ENCODE measurements at regions not wholly inside any gene's neighbourhood (a gene's known extent, or its start where the extent isn't known, plus 50 kb on each side); places are given as distances from the start of the nearest gene placed in this dataset.

DNA sequence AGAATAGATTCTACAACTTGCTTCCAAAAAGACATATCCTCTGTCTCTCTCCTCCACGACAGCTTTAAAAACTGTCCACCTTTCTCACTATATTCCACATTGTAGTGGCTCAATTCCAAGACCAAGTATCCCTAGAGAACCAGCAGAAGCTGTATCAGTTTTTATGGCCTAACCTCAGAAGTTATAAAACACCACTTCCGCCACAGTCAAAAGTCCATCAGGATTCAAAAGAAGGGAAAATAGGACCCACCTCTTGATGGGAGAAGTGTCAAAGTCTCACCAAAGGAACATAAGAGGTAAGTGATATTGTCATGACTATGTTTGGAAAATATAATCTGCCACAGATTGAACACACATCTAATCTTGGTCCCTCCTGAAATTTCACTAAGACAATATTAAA, 299.2 kb upstream of the RGMB start:
- TF ChIP-seq, protein P1, sequence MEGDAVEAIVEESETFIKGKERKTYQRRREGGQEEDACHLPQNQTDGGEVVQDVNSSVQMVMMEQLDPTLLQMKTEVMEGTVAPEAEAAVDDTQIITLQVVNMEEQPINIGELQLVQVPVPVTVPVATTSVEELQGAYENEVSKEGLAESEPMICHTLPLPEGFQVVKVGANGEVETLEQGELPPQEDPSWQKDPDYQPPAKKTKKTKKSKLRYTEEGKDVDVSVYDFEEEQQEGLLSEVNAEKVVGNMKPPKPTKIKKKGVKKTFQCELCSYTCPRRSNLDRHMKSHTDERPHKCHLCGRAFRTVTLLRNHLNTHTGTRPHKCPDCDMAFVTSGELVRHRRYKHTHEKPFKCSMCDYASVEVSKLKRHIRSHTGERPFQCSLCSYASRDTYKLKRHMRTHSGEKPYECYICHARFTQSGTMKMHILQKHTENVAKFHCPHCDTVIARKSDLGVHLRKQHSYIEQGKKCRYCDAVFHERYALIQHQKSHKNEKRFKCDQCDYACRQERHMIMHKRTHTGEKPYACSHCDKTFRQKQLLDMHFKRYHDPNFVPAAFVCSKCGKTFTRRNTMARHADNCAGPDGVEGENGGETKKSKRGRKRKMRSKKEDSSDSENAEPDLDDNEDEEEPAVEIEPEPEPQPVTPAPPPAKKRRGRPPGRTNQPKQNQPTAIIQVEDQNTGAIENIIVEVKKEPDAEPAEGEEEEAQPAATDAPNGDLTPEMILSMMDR (IDR thresholded peaks at IDR 0.05; ENCODE audit: control extremely low read depth, extremely low read depth, low read depth, missing control alignments) = no peak
- CTCF ChIA-PET = interaction anchor here (1.4 to 1.9 kb wide), 4 partner anchors 10 to 23 kb away, joined by 3 to 7 read pairs (median 4); no protein-coding TSS in a partner anchor
- POLR2A ChIA-PET = no interaction called here
- no peak for DNase-seq (ENCODE audit: extremely low spot score)

DNA sequence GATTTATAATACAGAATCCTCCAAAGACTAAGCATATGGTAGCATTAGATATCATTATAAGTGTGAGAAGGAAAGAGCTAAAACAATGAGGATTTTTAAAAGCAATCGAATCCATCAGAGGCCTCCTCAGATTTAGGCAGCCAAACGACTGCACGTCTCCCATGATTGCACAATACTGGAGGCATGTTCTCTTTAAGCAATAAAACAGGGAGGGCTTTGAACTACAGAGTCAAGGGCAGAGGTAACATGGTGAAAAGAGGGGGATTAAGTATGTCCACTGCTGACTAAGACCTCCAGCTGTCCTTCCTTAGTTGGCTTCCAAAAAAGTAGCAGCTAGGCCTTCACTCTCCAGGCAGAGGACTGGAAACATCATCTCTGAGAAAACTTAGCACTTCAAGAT, 298.7 kb upstream of the RGMB start:
- DNase-seq (ENCODE audit: extremely low spot score) = no peak
- ChIA-PET CTCF (interaction anchor here (1.4 to 1.9 kb wide), 2 partner anchors 10 to 16 kb away, joined by 3 to 7 read pairs; no protein-coding TSS in a partner anchor), POLR2A (no interaction called here)
- TF ChIP-seq, protein P1 (IDR thresholded peaks at IDR 0.05; ENCODE audit: control extremely low read depth, extremely low read depth, low read depth, missing control alignments) = no peak

DNA sequence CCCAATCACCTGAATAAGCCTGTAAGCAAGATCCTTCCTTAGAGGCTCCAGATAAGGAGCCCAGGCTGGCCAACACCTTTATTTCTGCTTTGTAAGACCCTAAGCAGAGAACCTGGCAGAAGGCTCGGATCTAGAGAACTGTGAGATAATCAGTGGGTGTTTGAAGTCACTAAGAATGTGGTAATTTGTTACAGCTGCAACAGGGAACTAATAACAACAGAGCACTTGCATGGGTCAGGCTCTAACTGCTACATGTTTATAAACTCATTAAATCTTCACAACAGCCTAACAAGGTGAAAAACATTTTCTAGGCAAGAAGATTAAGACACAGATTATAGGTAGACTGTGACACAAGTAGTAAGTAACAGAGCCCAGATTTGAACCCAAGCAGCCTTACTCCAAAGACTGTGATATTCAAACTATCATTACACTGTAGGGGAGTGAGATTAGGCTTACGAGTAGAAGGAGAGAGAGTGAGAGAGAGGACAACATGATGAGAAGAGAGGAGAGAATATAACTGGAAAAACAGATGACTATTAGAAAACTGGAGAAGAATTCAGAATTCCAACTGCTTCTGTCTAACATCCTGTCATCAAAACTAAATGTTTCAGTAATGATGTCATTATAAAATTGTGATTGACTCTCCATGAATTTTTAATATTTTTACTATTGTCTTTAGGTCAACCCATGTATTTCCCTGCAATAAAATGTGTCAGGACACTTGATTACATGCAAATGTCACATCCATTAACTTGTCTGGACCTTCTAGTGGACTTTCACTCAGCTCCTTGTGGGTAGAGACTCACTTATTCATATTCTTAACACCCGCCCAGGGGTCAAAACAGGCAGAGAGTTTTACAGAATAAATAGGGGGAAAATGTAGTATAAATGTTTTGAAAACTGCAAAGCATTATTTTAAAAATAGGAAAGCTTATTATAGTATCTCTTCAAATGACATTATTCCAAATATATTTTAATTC, 290.9 kb upstream of the RGMB start:
- TF ChIP-seq, protein P1 (IDR thresholded peaks at IDR 0.05; ENCODE audit: control extremely low read depth, extremely low read depth, low read depth, missing control alignments) = no peak
- POLR2A ChIA-PET = no interaction called here
- DNase-seq (ENCODE audit: extremely low spot score) = no peak
- CTCF ChIA-PET = interaction anchor here (0.9 to 1.8 kb wide), 2 partner anchors 17 to 20 kb away, joined by 3 read pairs; no protein-coding TSS in a partner anchor

DNA sequence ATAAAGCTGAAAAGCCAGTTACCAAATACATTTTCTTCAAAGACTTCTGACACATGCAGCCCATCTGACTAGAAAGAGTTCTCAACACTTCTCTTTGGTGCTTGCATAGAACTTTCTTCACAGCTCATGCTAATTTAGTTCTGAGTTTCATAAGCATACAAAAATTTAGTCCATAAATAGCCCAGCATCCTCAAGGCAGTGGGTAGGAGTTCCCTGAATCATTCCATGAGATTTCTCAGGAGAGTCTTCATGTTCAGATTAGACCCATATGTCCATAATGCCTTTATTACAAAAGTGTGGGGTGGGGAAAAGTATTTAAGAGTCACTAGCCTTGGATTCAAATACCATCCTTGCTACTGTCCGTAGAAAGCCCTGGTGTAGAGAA, 290.2 kb upstream of the RGMB start:
- ChIA-PET CTCF (interaction anchor here (0.9 to 1.8 kb wide), 2 partner anchors 17 to 21 kb away, joined by 3 read pairs; no protein-coding TSS in a partner anchor), POLR2A (no interaction called here)
- TF ChIP-seq, protein P1 (IDR thresholded peaks at IDR 0.05; ENCODE audit: control extremely low read depth, extremely low read depth, low read depth, missing control alignments) = no peak
- no peak for DNase-seq (ENCODE audit: extremely low spot score)

DNA sequence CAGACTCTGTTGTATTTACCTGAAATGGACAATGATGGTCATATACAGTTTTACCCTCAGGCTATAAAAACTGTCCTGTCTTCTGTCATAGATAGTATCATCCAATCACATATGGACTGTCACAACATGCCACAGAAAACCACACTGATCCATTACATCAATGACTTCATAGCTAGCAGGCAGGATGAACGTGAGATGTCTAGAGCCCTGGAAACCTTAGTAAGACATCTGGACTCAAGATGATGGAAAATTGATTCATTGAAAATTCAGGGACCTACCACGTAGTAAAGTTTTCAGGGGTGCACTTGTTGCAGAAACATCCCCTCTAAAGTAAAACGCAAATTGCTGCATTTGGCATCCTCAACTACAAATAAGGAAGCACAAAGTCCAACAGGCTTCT, 284.4 kb upstream of the RGMB start:
- ChIA-PET POLR2A (no interaction called here), CTCF (interaction anchor here (1.5 kb wide), 2 partner anchors 10 to 18 kb away, joined by 3 to 6 read pairs; no protein-coding TSS in a partner anchor)
- no peak for DNase-seq (ENCODE audit: extremely low spot score)
- TF ChIP-seq, protein P1 (IDR thresholded peaks at IDR 0.05; ENCODE audit: control extremely low read depth, extremely low read depth, low read depth, missing control alignments) = no peak

DNA sequence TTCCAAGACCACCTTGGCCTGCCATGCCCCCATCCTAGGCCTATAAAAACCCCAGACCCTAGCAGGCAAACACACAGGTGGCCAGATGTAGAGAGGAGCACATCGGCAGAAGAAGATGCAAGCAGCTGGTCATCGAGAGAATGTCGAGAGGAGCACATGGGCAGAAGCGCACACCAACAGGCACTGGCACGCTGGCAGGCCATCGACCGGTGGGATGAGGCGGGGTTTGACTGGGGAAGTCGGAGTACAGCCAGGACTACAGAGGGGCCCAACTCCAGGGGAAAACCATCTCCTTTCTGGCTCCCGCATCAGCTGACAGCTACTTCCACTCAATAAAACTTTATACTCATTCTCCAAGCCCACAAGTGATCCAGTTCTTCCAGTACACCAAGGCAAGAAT, 283.1 kb upstream of the RGMB start:
- POLR2A ChIA-PET = no interaction called here
- CTCF ChIA-PET = interaction anchor here (1.0 to 1.5 kb wide), 2 partner anchors 9 to 251 kb away, joined by 3 to 6 read pairs; no protein-coding TSS in a partner anchor
- no peak for DNase-seq (ENCODE audit: extremely low spot score)
- TF ChIP-seq, protein P1 (IDR thresholded peaks at IDR 0.05; ENCODE audit: control extremely low read depth, extremely low read depth, low read depth, missing control alignments) = no peak

All from GM10248 (cell line).